ENCODE measurements at regions not wholly inside any gene's neighbourhood (a gene's known extent, or its start where the extent isn't known, plus 50 kb on each side); places are given as distances from the start of the nearest gene placed in this dataset.

DNA sequence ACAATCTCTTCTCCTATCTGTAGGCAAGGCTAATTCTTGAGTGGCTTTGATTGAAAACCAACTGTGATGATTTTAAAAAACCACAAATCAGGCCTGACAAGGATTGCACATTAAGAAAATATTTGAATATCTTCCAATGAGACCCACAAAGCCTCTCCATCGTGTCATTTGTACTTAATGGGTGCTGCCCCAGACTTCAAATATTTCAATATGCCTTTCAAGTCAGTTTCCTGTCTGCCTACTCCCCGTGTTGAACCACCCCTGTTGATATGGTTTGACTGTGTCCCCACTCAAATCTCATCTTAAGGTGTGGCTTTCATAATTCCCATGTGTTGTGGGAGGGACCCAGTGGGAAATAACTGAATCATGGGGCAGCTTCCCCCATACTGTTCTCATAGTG, 159.7 kb upstream of the EGLN3 start:
- POLR2A ChIA-PET: no interaction called here
- Histone ChIP-seq H3K27ac (ENCODE audit: insufficient read depth, low read depth, low read length) (no peak overlapping the region), H3K27me3 (ENCODE audit: control insufficient read depth in 2 of 2, insufficient read depth in 2 of 2, low read length in 2 of 2) (peaks cover 3 to 6% of the 10 kb centered on the region in 2 experiments), H3K4me2 (ENCODE audit: insufficient read depth, low read length) (no peak overlapping the region), H3K9ac (replicated peaks; ENCODE audit: extremely low read depth, insufficient read depth, low read length) (no peak overlapping the region), H4K20me1 (replicated peaks; ENCODE audit: control insufficient read depth, extremely low read depth, insufficient read depth, low read length) (no peaks in the 10 kb centered on the region), H3K79me2 (ENCODE audit: control insufficient read depth, insufficient read depth, low read length) (no peaks in the 10 kb centered on the region), H2AFZ (ENCODE audit: low read depth, low read length) (no peak overlapping the region), H3K36me3 (ENCODE audit: control insufficient read depth in 2 of 2, extremely low read depth in 1 of 2, insufficient read depth in 2 of 2, low read length in 2 of 2) (no peaks in the 10 kb centered on the region), H3K9me3 (replicated peaks; ENCODE audit: control insufficient read depth, insufficient read depth, low read length) (no peaks in the 10 kb centered on the region), H3K9me1 (replicated peaks; ENCODE audit: control insufficient read depth, extremely low read depth, insufficient read depth, low read length) (no peaks in the 10 kb centered on the region), H3K4me1 (ENCODE audit: control insufficient read depth, extremely low read depth, insufficient read depth, low read length) (no peaks in the 10 kb centered on the region), H3K4me3 (replicated peaks in 1 of 3; ENCODE audit: insufficient read depth in 1 of 3, low read depth in 1 of 3, low read length in 3 of 3) (no peak overlapping the region)
- CTCF ChIA-PET: no interaction called here
- FAIRE-seq: no peak
- DNase-seq (ENCODE audit: low read depth, low spot score): no peak
- intact Hi-C loops (cut with micrococcal nuclease): no loop called here
- TF ChIP-seq GATA2 (IDR thresholded peaks at IDR 0.05; ENCODE audit: insufficient read depth, insufficient read length, low read depth, low read length) (no peak), JUN (IDR thresholded peaks at IDR 0.05; ENCODE audit: borderline replicate concordance, insufficient read depth, insufficient read length, low read depth) (no peak), POLR2A (IDR thresholded peaks at IDR 0.05; ENCODE audit: low read depth, low read length) (no peak), MYC (IDR thresholded peaks at IDR 0.05; ENCODE audit: low read depth, low read length) (no peak), FOS (IDR thresholded peaks at IDR 0.05; ENCODE audit: borderline replicate concordance, insufficient read depth, low read length) (no peak), EZH2 (IDR thresholded peaks at IDR 0.05; ENCODE audit: borderline replicate concordance, low read depth, low read length, severe bottlenecking) (no peak), POLR2AphosphoS5 (IDR thresholded peaks at IDR 0.05; ENCODE audit: insufficient read depth, low read depth, low read length) (no peak)
- TF ChIP-seq, protein P1, sequence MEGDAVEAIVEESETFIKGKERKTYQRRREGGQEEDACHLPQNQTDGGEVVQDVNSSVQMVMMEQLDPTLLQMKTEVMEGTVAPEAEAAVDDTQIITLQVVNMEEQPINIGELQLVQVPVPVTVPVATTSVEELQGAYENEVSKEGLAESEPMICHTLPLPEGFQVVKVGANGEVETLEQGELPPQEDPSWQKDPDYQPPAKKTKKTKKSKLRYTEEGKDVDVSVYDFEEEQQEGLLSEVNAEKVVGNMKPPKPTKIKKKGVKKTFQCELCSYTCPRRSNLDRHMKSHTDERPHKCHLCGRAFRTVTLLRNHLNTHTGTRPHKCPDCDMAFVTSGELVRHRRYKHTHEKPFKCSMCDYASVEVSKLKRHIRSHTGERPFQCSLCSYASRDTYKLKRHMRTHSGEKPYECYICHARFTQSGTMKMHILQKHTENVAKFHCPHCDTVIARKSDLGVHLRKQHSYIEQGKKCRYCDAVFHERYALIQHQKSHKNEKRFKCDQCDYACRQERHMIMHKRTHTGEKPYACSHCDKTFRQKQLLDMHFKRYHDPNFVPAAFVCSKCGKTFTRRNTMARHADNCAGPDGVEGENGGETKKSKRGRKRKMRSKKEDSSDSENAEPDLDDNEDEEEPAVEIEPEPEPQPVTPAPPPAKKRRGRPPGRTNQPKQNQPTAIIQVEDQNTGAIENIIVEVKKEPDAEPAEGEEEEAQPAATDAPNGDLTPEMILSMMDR (IDR thresholded peaks at IDR 0.05; ENCODE audit: extremely low read depth in 1 of 2, insufficient read depth in 1 of 2, low read depth in 1 of 2, low read length in 2 of 2): no peak
- TF ChIP-seq, protein P2, sequence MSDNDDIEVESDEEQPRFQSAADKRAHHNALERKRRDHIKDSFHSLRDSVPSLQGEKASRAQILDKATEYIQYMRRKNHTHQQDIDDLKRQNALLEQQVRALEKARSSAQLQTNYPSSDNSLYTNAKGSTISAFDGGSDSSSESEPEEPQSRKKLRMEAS (IDR thresholded peaks at IDR 0.05; ENCODE audit: insufficient read depth, insufficient read length): no peak
- dilution Hi-C loops (cut with MboI; ENCODE audit: extremely low pct_ligation_motif_present, low sequenced_read_pairs): no loop called here
- BruUV-seq (replicated peaks): no TSS peak

Data from endothelial cell of umbilical vein (primary cell).